ENCODE measurements at regions not wholly inside any gene's neighbourhood (a gene's known extent, or its start where the extent isn't known, plus 50 kb on each side); places are given as distances from the start of the nearest gene placed in this dataset.

DNA sequence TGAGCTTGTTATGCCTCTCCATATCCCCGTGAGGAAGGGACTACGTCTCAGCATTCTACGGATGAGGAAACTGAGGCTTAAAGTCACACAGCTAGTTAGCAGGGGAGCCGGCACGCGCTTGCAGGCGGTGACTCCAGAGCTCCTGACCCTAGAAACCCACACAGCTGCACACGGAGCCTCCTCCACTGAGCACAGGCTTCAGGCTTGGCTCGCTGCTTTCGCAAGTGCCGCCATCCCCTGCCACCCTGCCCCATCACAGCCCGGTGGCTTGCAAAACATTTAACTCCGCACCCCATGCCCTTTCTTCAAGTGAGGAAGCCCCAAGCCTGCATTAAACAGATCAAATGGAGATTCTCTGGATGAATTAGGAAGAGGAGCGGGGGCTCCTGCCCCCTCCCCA is 138.3 kb downstream of the HSD17B3 start:
- TF ChIP-seq, protein P1, sequence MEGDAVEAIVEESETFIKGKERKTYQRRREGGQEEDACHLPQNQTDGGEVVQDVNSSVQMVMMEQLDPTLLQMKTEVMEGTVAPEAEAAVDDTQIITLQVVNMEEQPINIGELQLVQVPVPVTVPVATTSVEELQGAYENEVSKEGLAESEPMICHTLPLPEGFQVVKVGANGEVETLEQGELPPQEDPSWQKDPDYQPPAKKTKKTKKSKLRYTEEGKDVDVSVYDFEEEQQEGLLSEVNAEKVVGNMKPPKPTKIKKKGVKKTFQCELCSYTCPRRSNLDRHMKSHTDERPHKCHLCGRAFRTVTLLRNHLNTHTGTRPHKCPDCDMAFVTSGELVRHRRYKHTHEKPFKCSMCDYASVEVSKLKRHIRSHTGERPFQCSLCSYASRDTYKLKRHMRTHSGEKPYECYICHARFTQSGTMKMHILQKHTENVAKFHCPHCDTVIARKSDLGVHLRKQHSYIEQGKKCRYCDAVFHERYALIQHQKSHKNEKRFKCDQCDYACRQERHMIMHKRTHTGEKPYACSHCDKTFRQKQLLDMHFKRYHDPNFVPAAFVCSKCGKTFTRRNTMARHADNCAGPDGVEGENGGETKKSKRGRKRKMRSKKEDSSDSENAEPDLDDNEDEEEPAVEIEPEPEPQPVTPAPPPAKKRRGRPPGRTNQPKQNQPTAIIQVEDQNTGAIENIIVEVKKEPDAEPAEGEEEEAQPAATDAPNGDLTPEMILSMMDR (IDR thresholded peaks at IDR 0.05; ENCODE audit: control extremely low read depth in 1 of 3, insufficient read depth in 1 of 3, low read depth in 1 of 3, low read length in 3 of 3): no peak
- TF ChIP-seq MAFK (IDR thresholded peaks at IDR 0.05; ENCODE audit: low read depth, low read length) (no peak), BRCA1 (IDR thresholded peaks at IDR 0.05; ENCODE audit: low read depth, low read length) (no peak), SP2 (IDR thresholded peaks at IDR 0.05; ENCODE audit: low read length) (no peak), SP1 (IDR thresholded peaks at IDR 0.05; ENCODE audit: low read depth, low read length) (no peak), POLR2A (IDR thresholded peaks at IDR 0.05; ENCODE audit: control extremely low read depth in 1 of 2, low read depth in 2 of 2, low read length in 2 of 2) (no peak), CBX8 (IDR thresholded peaks at IDR 0.05; ENCODE audit: borderline replicate concordance, low read depth, low read length) (no peak), EZH2 (IDR thresholded peaks at IDR 0.05; ENCODE audit: low read depth, low read length, severe bottlenecking) (no peak), EP300 (IDR thresholded peaks at IDR 0.05; ENCODE audit: borderline replicate concordance in 1 of 2, low read depth in 2 of 2, low read length in 2 of 2) (no peak), RAD21 (IDR thresholded peaks at IDR 0.05 in 1 of 2, conservative IDR thresholded peaks at IDR 0.05 in 1 of 2; ENCODE audit: low read depth in 2 of 2, low read length in 2 of 2) (no peak), POLR2AphosphoS5 (IDR thresholded peaks at IDR 0.05; ENCODE audit: low read depth, low read length) (no peak), RFX5 (IDR thresholded peaks at IDR 0.05; ENCODE audit: borderline replicate concordance, low read depth, low read length) (no peak), JUN (IDR thresholded peaks at IDR 0.05; ENCODE audit: low read depth, low read length) (no peak), JUND (IDR thresholded peaks at IDR 0.05; ENCODE audit: low read length) (no peak)
